Type B pancreatic cell (in vitro differentiated cells): ENCODE measurements at regions not wholly inside any gene's neighbourhood (a gene's known extent, or its start where the extent isn't known, plus 50 kb on each side); places are given as distances from the start of the nearest gene placed in this dataset.

Experiments used
- DNase-seq: peaks from one replicate; pipeline ENCODE4 v3.0.0; 2021; ENCODE audit warnings: mixed read lengths; ENCODE audit not compliant: unreplicated experiment; ENCODE audit errors: extremely low spot score
- H3K27ac Mint-ChIP-seq: 2 replicates; pipeline ENCODE4 v1.8.0; 2021; ENCODE audit warnings: mild to moderate bottlenecking, mixed read lengths
- H3K27me3 Mint-ChIP-seq: 2 replicates; pipeline ENCODE4 v1.8.0; 2021; ENCODE audit warnings: mixed read lengths
- H3K36me3 Mint-ChIP-seq: 2 replicates; pipeline ENCODE4 v1.8.0; 2021; ENCODE audit warnings: mixed read lengths
- H3K4me1 Mint-ChIP-seq: one replicate; pipeline ENCODE4 v1.8.0; 2021; ENCODE audit warnings: mixed read lengths; ENCODE audit not compliant: unreplicated experiment
- H3K4me3 Mint-ChIP-seq: 2 replicates; pipeline ENCODE4 v1.8.0; 2021; ENCODE audit warnings: mild to moderate bottlenecking, mixed read lengths
- H3K9me3 Mint-ChIP-seq: 2 replicates; pipeline ENCODE4 v1.8.0; 2021; ENCODE audit warnings: mixed read lengths
- TF ChIP-seq, protein P1 (sequence below): fragments of 200-600 bp; sonication (generic); conservative IDR thresholded peaks from 2 replicates; pipeline ENCODE4 v1.5.0; 2021; ENCODE audit warnings: antibody characterized with exemption, mild to moderate bottlenecking

DNA sequence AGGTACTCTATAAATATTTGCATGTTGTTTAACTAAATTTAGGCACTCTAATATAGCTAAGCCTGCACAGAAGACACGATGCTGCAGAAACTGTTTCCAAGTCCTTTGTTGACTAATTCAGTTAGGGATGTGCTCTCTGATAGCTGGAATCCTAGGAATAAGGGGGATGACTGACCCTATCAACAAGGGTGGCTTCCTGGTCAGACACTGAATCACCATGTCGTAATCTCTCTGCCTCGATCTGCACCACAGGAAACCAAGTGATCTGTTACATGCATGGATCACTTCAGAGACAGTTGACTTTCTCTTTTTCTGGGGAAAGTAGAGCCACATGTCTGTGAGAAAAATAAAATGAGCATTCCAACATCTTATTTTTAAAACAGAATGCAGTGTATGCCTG, 169.1 kb downstream of the GUCY2F start:
- TF ChIP-seq, protein P1, sequence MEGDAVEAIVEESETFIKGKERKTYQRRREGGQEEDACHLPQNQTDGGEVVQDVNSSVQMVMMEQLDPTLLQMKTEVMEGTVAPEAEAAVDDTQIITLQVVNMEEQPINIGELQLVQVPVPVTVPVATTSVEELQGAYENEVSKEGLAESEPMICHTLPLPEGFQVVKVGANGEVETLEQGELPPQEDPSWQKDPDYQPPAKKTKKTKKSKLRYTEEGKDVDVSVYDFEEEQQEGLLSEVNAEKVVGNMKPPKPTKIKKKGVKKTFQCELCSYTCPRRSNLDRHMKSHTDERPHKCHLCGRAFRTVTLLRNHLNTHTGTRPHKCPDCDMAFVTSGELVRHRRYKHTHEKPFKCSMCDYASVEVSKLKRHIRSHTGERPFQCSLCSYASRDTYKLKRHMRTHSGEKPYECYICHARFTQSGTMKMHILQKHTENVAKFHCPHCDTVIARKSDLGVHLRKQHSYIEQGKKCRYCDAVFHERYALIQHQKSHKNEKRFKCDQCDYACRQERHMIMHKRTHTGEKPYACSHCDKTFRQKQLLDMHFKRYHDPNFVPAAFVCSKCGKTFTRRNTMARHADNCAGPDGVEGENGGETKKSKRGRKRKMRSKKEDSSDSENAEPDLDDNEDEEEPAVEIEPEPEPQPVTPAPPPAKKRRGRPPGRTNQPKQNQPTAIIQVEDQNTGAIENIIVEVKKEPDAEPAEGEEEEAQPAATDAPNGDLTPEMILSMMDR = no peak
- no peak overlapping the region for H3K4me3 Mint-ChIP-seq
- no peaks in the 10 kb centered on the region for H3K9me3 Mint-ChIP-seq
- H3K4me1 Mint-ChIP-seq = no peaks in the 10 kb centered on the region
- no peak overlapping the region for H3K27ac Mint-ChIP-seq
- DNase-seq = no peak
- H3K36me3 Mint-ChIP-seq = no peaks in the 10 kb centered on the region
- H3K27me3 Mint-ChIP-seq = no peaks in the 10 kb centered on the region

DNA sequence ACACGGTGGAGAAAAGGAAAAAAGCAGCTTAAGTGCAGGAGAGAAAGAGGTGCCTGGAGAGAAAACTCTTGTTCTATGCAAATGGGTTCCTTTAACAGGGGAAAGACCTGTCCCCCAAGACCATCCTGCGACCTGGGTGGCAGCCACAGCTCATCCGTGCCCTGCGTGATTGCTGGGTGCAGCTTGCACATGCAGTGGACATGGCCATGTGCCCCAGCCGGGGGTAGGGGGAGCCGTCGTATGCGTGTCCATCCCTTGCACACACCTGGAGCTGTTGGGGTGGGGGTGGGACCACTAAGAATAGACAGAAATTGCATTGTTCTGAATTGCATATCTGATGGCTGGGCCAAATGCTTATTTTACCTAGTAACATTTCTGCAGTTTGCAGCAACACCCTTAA, 171.9 kb downstream of the GUCY2F start:
- DNase-seq = no peak
- no peak overlapping the region for H3K27ac Mint-ChIP-seq
- no peaks in the 10 kb centered on the region for H3K36me3 Mint-ChIP-seq
- peaks cover 7% of the 10 kb centered on the region for H3K9me3 Mint-ChIP-seq
- no peaks in the 10 kb centered on the region for H3K4me1 Mint-ChIP-seq
- TF ChIP-seq, protein P1 = no peak
- H3K27me3 Mint-ChIP-seq = peaks cover 4% of the 10 kb centered on the region
- H3K4me3 Mint-ChIP-seq = no peak overlapping the region

DNA sequence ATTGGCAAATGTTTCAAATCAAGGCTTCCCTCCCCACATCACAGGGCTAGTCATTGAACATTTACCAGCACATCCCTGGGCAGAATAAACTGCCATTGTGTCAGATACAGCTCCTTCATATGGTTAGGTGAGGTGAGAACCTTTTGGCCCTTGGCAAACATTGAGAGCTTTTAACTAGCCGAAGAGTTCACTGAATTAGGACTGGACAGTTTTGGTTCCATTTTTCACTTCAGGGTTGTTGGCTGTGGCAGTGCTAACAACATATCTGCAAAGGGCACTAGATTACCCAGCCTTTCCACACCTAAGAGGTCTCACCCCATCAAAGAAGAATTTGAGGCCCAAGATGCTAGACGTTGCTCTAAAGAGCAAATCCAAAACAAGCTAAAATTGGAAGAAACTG, 180.7 kb downstream of the GUCY2F start:
- peaks cover 10% of the 10 kb centered on the region for H3K4me1 Mint-ChIP-seq
- peaks cover 5% of the 10 kb centered on the region for H3K9me3 Mint-ChIP-seq
- no peak overlapping the region for H3K27ac Mint-ChIP-seq

DNA sequence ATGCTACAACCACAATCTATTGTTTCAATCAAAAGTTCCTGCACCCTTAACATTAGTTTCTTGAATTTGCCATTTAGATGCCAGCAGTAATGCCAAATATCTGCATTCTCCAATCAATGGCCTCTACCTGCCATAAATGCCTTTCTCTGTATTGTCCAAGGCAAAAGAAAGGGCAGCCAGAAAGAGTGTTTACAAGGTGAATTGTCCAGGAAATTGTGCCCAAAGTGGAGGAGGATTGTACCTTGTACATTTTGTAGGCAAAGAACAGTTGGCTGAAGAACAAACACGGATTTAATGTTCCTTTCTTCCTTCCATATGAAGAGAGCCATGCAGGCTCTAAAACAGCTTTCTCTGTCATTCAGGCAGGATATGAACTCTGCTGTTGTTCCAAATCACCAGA, 181.5 kb downstream of the GUCY2F start:
- Mint-ChIP-seq H3K36me3 (no peaks in the 10 kb centered on the region), H3K27ac (no peak overlapping the region), H3K9me3 (no peaks in the 10 kb centered on the region), H3K4me1 (peaks cover 10% of the 10 kb centered on the region), H3K27me3 (no peaks in the 10 kb centered on the region), H3K4me3 (no peak overlapping the region)
- TF ChIP-seq, protein P1 = no peak
- DNase-seq = no peak

More for the DNA sequence above, 180.7 kb downstream of the GUCY2F start:
- TF ChIP-seq, protein P1 = no peak
- H3K27me3 Mint-ChIP-seq = peaks cover 4% of the 10 kb centered on the region
- no peak overlapping the region for H3K4me3 Mint-ChIP-seq
- DNase-seq = no peak
- H3K36me3 Mint-ChIP-seq = no peaks in the 10 kb centered on the region

DNA sequence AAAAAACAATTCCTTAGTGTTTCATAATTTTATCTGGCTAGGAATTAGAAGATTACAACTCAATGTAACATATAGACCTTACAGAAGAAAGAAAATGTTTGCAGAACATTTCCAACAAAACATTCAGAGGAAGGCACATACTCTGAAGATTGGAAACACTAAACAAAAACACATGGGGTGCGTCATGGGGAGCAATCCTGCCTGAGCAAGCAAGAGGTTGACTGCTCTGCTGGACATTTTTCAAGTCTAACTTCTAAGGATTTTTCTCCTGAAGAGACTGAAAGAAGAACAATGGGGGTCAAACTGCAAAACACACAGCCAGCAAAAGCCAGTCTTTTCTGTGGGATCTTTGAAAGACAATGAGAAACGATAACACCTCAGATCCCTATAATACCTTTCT, 182.8 kb downstream of the GUCY2F start:
- TF ChIP-seq, protein P1 = no peak
- no peaks in the 10 kb centered on the region for H3K27me3 Mint-ChIP-seq
- no peaks in the 10 kb centered on the region for H3K36me3 Mint-ChIP-seq
- no peak for DNase-seq
- no peak overlapping the region for H3K4me3 Mint-ChIP-seq
- peaks cover 10% of the 10 kb centered on the region for H3K4me1 Mint-ChIP-seq
- H3K27ac Mint-ChIP-seq = peak overlapping the region; percentile 9
- no peaks in the 10 kb centered on the region for H3K9me3 Mint-ChIP-seq

DNA sequence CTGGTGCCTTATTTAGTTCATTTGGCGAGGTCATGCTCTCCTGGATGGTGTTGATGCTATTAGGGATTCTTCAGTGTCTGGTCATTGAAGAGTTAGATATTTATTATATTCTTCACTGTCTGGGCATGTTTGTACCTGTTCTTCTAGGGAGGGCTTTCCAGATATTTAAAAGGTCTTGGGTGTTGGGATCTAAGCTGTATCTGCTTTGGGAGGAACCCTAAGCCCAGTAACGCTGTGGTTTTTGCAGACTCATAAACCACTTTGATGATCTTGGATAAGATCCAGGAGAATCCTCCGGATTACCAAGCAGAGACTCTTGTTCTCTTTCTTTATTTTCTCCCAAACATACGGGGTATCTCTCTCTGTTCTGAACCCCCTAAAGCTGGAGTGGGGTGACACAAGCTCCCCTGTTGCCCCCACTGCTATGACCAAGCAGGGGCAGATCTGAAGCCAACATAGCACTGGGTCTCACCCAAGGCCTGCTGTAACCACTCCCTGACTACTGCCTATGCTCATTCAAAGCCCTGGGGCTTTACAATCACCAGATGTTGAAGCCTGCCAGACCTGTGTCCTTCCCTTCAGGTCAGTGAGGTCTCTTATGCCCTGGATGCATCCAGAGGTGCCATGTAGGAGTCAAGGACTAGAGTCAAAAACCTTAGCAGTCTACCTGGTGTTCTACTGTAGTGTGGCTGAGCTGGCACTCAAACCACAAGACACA, 187.6 kb downstream of the GUCY2F start:
- TF ChIP-seq, protein P1 = no peak
- Mint-ChIP-seq H3K9me3 (no peaks in the 10 kb centered on the region), H3K4me3 (no peak overlapping the region), H3K27me3 (no peaks in the 10 kb centered on the region), H3K36me3 (no peaks in the 10 kb centered on the region), H3K4me1 (peaks cover 6% of the 10 kb centered on the region), H3K27ac (no peak overlapping the region)
- DNase-seq = no peak
